Fibroblast of villous mesenchyme (primary cell): ENCODE measurements at regions not wholly inside any gene's neighbourhood (a gene's known extent, or its start where the extent isn't known, plus 50 kb on each side); places are given as distances from the start of the nearest gene placed in this dataset.
"Not testable (repeated sequence)": the region's sequence is repeated elsewhere in the genome, so short reads cannot be mapped to it uniquely, and the experiment has no call there.

ENCODE experiments used
- DNase-seq: peaks from one replicate; pipeline ENCODE4 v3.0.0-alpha.2; 2010; ENCODE audit warnings: low read depth
- H3K4me3 ChIP-seq: 2 replicates; pipeline ENCODE4 v1.5.1; 2011; ENCODE audit warnings: low read depth, mild to moderate bottlenecking, low read length
- TF ChIP-seq, protein P1 (sequence below): IDR thresholded peaks from 2 replicates; pipeline ENCODE4 v1.5.1; 2012; ENCODE audit warnings: low read depth, mild to moderate bottlenecking, low read length; ENCODE audit not compliant: insufficient read depth

DNA sequence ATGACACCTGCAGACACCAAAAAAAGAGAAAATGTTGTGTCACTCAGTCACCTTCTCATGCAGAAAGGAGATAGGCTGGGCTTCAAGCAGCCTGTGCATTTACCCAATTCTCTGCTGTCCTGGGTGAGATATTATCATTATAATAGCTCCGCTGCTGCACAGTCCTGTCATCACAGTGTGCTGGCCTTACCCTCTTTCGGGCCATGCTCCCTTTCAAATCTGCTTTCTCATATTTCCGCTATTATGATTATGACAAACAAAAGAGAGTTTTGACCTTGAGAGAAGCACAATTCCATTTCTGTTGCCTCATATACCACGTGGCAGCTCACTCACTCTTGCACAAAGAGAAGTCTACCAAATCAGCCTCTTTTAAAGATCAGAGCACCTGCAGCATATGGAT is 1350.1 kb upstream of the ACO1 start:
- DNase-seq: no peak
- TF ChIP-seq, protein P1, sequence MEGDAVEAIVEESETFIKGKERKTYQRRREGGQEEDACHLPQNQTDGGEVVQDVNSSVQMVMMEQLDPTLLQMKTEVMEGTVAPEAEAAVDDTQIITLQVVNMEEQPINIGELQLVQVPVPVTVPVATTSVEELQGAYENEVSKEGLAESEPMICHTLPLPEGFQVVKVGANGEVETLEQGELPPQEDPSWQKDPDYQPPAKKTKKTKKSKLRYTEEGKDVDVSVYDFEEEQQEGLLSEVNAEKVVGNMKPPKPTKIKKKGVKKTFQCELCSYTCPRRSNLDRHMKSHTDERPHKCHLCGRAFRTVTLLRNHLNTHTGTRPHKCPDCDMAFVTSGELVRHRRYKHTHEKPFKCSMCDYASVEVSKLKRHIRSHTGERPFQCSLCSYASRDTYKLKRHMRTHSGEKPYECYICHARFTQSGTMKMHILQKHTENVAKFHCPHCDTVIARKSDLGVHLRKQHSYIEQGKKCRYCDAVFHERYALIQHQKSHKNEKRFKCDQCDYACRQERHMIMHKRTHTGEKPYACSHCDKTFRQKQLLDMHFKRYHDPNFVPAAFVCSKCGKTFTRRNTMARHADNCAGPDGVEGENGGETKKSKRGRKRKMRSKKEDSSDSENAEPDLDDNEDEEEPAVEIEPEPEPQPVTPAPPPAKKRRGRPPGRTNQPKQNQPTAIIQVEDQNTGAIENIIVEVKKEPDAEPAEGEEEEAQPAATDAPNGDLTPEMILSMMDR: no peak
- H3K4me3 ChIP-seq: no peak overlapping the region

DNA sequence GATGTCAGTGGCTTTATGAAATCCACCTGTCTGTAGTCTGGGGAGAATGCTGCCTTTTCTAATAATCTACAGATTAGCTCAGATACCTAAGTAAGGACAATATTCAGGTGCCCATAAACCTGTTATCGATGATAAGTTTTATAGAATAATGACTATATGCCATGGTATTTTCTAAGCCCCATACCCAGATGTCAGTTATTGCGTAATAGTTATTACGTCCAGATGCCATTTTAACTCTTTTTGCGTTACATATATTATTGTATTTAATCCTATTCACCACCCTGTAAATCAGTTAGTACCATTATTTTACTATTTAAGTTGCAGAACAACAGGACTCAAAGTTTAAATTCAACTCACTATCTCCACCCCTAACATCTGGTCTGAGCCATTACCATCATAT is 1343.9 kb upstream of the ACO1 start:
- DNase-seq: no peak
- H3K4me3 ChIP-seq: no peak overlapping the region
- TF ChIP-seq, protein P1: no peak

DNA sequence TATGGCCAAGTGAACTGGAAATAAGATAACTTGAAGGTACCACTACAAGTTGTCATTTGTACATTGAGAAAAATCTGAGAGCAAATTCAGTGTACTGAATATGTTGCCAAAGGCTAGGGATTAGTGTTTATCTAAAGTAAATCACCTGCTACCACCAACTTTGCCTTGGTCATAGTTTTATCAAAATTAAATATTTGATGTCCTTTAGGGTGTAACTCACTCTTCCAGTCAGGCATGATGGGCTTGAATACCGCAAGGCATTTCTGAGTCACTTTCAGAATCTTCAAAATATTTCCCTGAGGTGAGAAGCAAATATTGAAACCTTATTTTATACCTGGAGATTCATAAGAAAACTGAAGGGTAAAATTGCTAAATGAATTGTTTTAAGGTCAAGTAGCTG is 1338.6 kb upstream of the ACO1 start:
- TF ChIP-seq, protein P1: no peak
- no peak overlapping the region for H3K4me3 ChIP-seq
- DNase-seq: no peak

DNA sequence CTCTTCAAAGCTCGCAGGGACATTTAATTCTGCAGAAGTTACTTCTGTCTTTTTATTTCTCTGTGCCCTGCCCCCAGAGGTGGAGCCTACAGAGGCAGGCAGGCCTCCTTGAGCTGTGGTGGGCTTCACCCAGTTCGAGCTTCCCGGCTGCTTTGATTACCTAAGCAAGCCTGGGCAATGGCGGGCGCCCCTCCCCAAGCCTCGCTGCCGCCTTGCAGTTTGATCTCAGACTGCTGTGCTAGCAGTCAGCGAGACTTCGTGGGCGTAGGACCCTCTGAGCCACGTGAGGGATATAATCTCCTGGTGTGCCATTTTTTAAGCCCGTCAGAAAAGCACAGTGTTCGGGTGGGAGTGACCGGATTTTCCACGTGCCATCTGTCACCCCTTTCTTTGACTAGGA is 1322.9 kb upstream of the ACO1 start:
- DNase-seq, H3K4me3 ChIP-seq: not testable (repeated sequence)

DNA sequence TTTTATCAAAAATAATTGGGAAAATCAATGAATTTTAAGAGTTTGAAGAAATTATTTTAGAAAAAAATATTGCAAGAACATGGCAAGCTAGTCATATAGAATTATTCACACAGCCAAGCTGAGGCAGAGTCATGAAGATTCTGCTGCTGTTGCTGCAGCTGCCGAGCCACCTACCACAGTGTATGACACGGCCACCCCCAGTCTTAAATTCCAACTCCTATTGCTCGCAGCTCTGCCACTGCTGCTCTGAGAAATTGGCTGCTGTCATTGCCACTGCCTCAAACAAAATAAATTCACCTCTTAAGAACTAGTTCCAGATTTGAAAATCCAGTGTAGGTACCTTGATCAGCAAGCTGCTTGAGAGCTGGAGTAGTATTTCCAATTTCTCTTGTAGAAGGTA is 1318.8 kb upstream of the ACO1 start:
- no peak for DNase-seq
- TF ChIP-seq, protein P1: no peak
- no peak overlapping the region for H3K4me3 ChIP-seq

DNA sequence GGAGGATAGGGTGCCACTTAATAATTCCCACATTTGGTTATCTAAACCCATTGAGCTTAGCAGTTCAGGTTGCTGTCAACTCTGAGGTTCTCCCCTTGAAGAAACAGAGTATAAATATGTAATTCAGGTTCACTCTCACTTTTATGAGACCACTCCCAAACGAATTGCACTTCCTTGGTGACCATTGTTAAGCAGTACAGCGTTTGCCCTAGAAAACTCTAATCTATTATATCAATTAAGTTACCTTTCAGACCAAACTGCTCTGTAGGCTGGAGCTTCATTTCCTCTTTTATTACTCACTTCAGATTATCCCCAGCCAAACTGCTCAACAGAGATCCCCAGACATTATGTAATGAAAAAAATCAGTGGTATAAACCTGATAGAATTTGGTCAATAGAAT is 1317.0 kb upstream of the ACO1 start:
- H3K4me3 ChIP-seq: no peak overlapping the region
- TF ChIP-seq, protein P1: no peak
- DNase-seq: no peak

DNA sequence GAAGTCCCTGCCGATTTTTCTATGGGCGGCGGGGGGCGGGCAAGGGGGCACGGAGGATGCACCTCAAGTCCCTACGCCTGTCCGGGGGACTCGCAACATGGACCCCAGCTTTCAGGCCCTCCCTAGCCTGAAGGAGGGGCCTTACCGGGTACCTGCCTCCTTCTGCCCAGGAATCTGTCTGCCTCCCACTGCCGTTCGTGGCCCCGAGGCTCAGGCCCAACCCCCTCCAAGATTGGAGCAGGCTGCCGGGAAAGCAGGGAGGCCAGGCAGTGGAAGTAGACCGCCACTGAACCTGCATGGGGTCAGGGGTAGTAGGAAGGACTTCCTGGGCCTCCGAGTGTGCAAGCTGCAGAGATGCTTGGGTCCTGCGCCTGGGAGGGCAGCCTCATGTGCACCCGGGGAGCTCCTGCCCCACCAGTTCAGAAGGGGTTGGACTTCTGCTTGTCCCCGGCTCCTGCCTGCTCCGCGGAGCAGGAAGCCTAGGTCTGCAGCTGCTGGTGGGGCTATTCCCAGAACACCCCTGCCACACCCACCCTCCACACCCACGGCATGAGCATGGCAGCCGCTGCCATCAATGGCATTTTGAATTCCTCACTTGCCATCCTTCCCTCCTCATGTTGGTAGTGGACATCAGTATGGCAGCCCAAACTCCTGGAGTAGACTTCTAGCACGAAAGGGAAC is 1312.7 kb upstream of the ACO1 start:
- TF ChIP-seq, protein P1: no peak
- no peak for DNase-seq
- H3K4me3 ChIP-seq: no peak overlapping the region
